ENCODE measurements at regions not wholly inside any gene's neighbourhood (a gene's known extent, or its start where the extent isn't known, plus 50 kb on each side); places are given as distances from the start of the nearest gene placed in this dataset.

GRCh38 chr4:137451172-137451825, 81.0 kb downstream of the PCDH18 start:
- H3F3A ChIP-seq (ENCODE audit: low read depth): no peaks in the 10 kb centered on the region
- H3K79me2 ChIP-seq (ENCODE audit: low read depth): no peaks in the 10 kb centered on the region
- Mint-ChIP-seq H3K36me3 (no peaks in the 10 kb centered on the region), H3K27me3 (ENCODE audit: insufficient read depth, low read depth) (peaks cover 2% of the 10 kb centered on the region), H3K4me1 (no peaks in the 10 kb centered on the region), H3K27ac (no peak overlapping the region), H3K9me3 (peaks cover 2% of the 10 kb centered on the region), H3K4me3 (no peak overlapping the region)
- H3K4me1 ChIP-seq: no peaks in the 10 kb centered on the region
- no peak overlapping the region for H3K4me2 ChIP-seq
- H3K27me3 ChIP-seq: no peaks in the 10 kb centered on the region
- TF ChIP-seq CTCF (IDR thresholded peaks at IDR 0.05) (no peak), EZH2 (IDR thresholded peaks at IDR 0.05) (no peak), EZH2phosphoT487 (IDR thresholded peaks at IDR 0.05) (no peak)
- H2AFZ ChIP-seq (replicated peaks): peak overlapping the region; percentile 30
- no peaks in the 10 kb centered on the region for H3K9me3 ChIP-seq (ENCODE audit: low read depth)
- no peak overlapping the region for H3K27ac ChIP-seq
- no peak overlapping the region for H3K4me3 ChIP-seq
- DNase-seq (ENCODE audit: low spot score): no peak
- no peak overlapping the region for H3K9ac ChIP-seq
- H4K20me1 ChIP-seq (ENCODE audit: low read depth): no peaks in the 10 kb centered on the region
- no peaks in the 10 kb centered on the region for H3K36me3 ChIP-seq

GRCh38 chr4:137448402-137448801, 83.9 kb downstream of the PCDH18 start:
- peaks cover 2% of the 10 kb centered on the region for H3K9me3 Mint-ChIP-seq
- no peaks in the 10 kb centered on the region for H3F3A ChIP-seq (ENCODE audit: low read depth)

GRCh38 chr4:137446071-137446470, 86.2 kb downstream of the PCDH18 start:
- peaks cover 2% of the 10 kb centered on the region for H3K27me3 Mint-ChIP-seq (ENCODE audit: insufficient read depth, low read depth)
- Histone ChIP-seq H3K27me3 (no peaks in the 10 kb centered on the region), H3F3A (ENCODE audit: low read depth) (no peaks in the 10 kb centered on the region), H3K9ac (no peak overlapping the region), H3K9me3 (ENCODE audit: low read depth) (no peaks in the 10 kb centered on the region), H4K20me1 (ENCODE audit: low read depth) (no peaks in the 10 kb centered on the region), H3K4me1 (no peaks in the 10 kb centered on the region), H3K27ac (no peak overlapping the region), H3K79me2 (ENCODE audit: low read depth) (no peaks in the 10 kb centered on the region), H3K4me2 (no peak overlapping the region), H3K4me3 (no peak overlapping the region), H3K36me3 (no peaks in the 10 kb centered on the region), H2AFZ (replicated peaks) (no peak overlapping the region)
- TF ChIP-seq CTCF (IDR thresholded peaks at IDR 0.05) (no peak), EZH2phosphoT487 (IDR thresholded peaks at IDR 0.05) (no peak), EZH2 (IDR thresholded peaks at IDR 0.05) (no peak)
- H3K36me3 Mint-ChIP-seq: no peaks in the 10 kb centered on the region
- no peak overlapping the region for H3K27ac Mint-ChIP-seq
- H3K9me3 Mint-ChIP-seq: no peaks in the 10 kb centered on the region
- H3K4me1 Mint-ChIP-seq: peaks cover 3% of the 10 kb centered on the region
- no peak overlapping the region for H3K4me3 Mint-ChIP-seq
- no peak for DNase-seq (ENCODE audit: low spot score)

More at GRCh38 chr4:137448402-137448801, 83.9 kb downstream of the PCDH18 start:
- Mint-ChIP-seq H3K4me1 (peaks cover 2% of the 10 kb centered on the region), H3K27ac (no peak overlapping the region), H3K4me3 (no peak overlapping the region), H3K27me3 (ENCODE audit: insufficient read depth, low read depth) (peaks cover 2% of the 10 kb centered on the region), H3K36me3 (no peaks in the 10 kb centered on the region)
- no peak for DNase-seq (ENCODE audit: low spot score)
- H3K4me1 ChIP-seq: no peaks in the 10 kb centered on the region
- no peaks in the 10 kb centered on the region for H3K79me2 ChIP-seq (ENCODE audit: low read depth)
- no peak overlapping the region for H3K4me2 ChIP-seq
- H3K9ac ChIP-seq: no peak overlapping the region
- no peaks in the 10 kb centered on the region for H4K20me1 ChIP-seq (ENCODE audit: low read depth)
- H3K27me3 ChIP-seq: no peaks in the 10 kb centered on the region
- H2AFZ ChIP-seq (replicated peaks): no peak overlapping the region
- no peaks in the 10 kb centered on the region for H3K9me3 ChIP-seq (ENCODE audit: low read depth)
- no peak overlapping the region for H3K4me3 ChIP-seq
- H3K27ac ChIP-seq: no peak overlapping the region
- H3K36me3 ChIP-seq: no peaks in the 10 kb centered on the region
- TF ChIP-seq EZH2 (IDR thresholded peaks at IDR 0.05) (no peak), EZH2phosphoT487 (IDR thresholded peaks at IDR 0.05) (no peak), CTCF (IDR thresholded peaks at IDR 0.05) (no peak)
